Mucosa of descending colon (tissue), 3 donors: ENCODE measurements at regions not wholly inside any gene's neighbourhood (a gene's known extent, or its start where the extent isn't known, plus 50 kb on each side); places are given as distances from the start of the nearest gene placed in this dataset.
A peak's percentile ranks its signal among the peaks of the same experiment; 100 is the strongest.

ENCODE experiments used
- ATAC-seq: fragments of 200-7000 bp; cut with Tn5 transposase; one replicate; pipeline ENCODE4 v1.9.1; 2020; ENCODE audit warnings: mild to moderate bottlenecking, moderate library complexity
- DNase-seq, 3 donors: peaks; one replicate each; pipeline ENCODE4 v3.0.0-alpha.2; 2020
- H3K36me3 ChIP-seq: fragments of 200-600 bp; one replicate; pipeline ENCODE4 v1.8.0; 2021; ENCODE audit warnings: low read depth, mild to moderate bottlenecking
- H3K4me1 ChIP-seq: fragments of 200-600 bp; one replicate; pipeline ENCODE4 v1.8.0; 2021; ENCODE audit warnings: low read depth, mild to moderate bottlenecking
- H3K4me3 ChIP-seq: fragments of 200-600 bp; one replicate; pipeline ENCODE4 v1.8.0; 2021; ENCODE audit warnings: mild to moderate bottlenecking
- H3K9me3 ChIP-seq: fragments of 200-600 bp; one replicate; pipeline ENCODE4 v1.8.0; 2021; ENCODE audit warnings: mild to moderate bottlenecking
- intact Hi-C, 2 donors: fragments of 100-400 bp; cut with DNase I in 1 of 2; cut with micrococcal nuclease in 1 of 2; formaldehyde crosslinking; loops; one replicate each; pipeline versions ENCODE4 v1.11.0 to v1.11.1; 2022; cut with DNase I, micrococcal nuclease
- TF ChIP-seq, protein P1 (sequence below): fragments of 200-600 bp; IDR thresholded peaks from one replicate; pipeline ENCODE4 v1.8.0; 2022; ENCODE audit warnings: antibody characterized with exemption, mild to moderate bottlenecking
- donor health status: DM: no; HTN: no; CAD: no; lungs with moderate emphysema.
- donor health status: DM: no; HTN: no; CAD: no.
- donor health status: DM: no; HTN: yes; CAD: no.

DNA sequence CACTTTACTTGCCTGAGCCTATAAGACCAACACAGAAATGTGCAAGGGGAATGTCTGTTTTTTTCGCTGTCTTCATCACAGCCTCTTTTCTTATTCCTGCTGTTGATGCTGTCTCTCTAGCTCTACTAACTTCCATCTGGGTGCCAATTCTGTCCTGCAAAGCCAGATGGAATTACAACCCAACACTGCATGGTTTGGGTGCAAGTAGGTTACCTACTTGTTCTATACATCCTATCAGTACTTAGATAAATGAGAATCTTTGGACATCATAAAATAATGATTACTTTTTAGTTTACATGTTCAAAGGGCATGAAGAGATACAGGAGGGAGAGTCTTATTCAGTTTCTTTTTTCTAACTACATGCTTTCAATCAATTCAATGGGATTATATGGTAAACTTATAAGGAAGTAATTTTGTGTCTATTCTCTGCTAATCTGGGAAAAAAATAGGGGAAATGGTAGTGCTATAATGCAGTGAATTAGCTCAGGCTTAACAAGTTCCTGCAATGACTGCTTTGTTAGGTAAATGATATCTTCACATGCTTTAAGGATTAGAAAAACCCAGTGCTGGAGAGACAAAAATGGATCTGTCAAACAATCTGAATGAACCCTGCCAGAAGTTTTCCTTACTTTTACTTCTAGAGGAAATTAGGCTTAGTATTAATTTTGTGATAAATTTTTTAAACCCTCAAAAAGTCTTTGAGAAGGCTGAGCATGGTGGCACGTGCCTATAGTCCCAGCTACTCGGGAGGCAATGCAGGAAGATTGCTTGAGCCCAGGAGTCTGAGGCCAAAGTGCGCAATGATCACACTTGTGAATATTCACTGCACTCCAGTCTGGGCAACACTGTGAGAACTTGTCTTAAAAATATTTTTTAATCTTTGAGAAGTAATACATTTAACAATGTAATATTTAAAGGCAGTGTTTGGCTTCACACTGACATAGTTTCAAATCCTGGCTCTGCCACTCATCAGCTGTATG is 86.5 kb upstream of the E2F3 start:
- TF ChIP-seq, protein P1, sequence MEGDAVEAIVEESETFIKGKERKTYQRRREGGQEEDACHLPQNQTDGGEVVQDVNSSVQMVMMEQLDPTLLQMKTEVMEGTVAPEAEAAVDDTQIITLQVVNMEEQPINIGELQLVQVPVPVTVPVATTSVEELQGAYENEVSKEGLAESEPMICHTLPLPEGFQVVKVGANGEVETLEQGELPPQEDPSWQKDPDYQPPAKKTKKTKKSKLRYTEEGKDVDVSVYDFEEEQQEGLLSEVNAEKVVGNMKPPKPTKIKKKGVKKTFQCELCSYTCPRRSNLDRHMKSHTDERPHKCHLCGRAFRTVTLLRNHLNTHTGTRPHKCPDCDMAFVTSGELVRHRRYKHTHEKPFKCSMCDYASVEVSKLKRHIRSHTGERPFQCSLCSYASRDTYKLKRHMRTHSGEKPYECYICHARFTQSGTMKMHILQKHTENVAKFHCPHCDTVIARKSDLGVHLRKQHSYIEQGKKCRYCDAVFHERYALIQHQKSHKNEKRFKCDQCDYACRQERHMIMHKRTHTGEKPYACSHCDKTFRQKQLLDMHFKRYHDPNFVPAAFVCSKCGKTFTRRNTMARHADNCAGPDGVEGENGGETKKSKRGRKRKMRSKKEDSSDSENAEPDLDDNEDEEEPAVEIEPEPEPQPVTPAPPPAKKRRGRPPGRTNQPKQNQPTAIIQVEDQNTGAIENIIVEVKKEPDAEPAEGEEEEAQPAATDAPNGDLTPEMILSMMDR, result no peak
- intact Hi-C loops, result no loop called here
- no peaks in the 10 kb centered on the region for H3K4me1 ChIP-seq
- DNase-seq (no peak), ATAC-seq (no peak)
- H3K9me3 ChIP-seq, result no peaks in the 10 kb centered on the region
- no peak overlapping the region for H3K4me3 ChIP-seq
- H3K36me3 ChIP-seq, result no peaks in the 10 kb centered on the region

DNA sequence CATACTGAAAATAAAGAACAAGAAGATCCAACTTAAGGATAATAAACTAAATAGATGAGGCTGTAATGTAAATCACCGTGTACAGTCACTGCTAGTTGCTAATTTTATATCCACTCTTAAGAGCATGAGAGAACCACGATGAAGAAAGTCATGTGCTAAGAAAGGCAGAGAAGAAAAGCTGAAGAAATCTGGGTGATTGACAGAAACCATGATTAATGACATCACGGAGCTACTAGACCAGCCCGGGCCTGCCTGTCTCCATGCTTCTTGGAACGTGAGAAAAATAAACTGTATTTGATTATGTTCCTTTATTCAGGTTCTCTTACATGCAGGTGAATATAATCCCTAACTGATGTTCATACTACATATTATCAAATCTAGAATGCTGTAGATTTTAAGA is 84.2 kb upstream of the E2F3 start:
- TF ChIP-seq, protein P1, result no peak
- DNase-seq (no peak), ATAC-seq (no peak)
- no peaks in the 10 kb centered on the region for H3K9me3 ChIP-seq
- no peak overlapping the region for H3K4me3 ChIP-seq
- intact Hi-C loops, result no loop called here
- H3K4me1 ChIP-seq, result no peaks in the 10 kb centered on the region
- H3K36me3 ChIP-seq, result no peaks in the 10 kb centered on the region

DNA sequence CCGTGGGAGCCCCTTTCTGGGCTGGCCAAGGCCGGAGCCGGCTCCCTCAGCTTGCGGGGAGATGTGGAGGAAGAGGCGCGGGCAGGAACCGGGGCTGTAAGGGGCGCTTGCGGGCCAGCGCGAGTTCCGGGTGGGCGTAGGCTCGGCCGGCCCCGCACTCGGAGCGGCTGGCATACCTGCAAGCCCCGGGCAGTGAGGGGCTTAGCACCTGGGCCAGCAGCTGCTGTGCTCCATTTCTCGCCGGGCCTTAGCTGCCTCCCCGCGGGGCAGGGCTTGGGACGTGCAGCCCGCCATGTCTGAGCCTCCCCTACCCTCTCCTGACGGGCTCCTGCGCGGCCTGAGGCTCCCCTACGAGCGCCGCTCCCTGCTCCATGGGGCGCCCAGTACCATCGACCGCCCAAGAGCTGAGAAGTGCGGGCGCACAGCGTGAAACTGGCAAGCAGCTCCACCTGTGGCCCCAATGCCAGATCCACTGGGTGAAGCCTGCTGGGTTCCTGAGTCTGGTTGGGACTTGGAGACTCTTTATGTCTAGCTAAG is 82.8 kb upstream of the E2F3 start:
- ATAC-seq, result no peak
- intact Hi-C loops, result no loop called here
- Histone ChIP-seq H3K9me3 (no peaks in the 10 kb centered on the region), H3K4me3 (no peak overlapping the region), H3K4me1 (no peaks in the 10 kb centered on the region), H3K36me3 (no peaks in the 10 kb centered on the region)
- DNase-seq, result peak in 2 of 3 donors; percentile 32 to 51
- TF ChIP-seq, protein P1, result no peak

DNA sequence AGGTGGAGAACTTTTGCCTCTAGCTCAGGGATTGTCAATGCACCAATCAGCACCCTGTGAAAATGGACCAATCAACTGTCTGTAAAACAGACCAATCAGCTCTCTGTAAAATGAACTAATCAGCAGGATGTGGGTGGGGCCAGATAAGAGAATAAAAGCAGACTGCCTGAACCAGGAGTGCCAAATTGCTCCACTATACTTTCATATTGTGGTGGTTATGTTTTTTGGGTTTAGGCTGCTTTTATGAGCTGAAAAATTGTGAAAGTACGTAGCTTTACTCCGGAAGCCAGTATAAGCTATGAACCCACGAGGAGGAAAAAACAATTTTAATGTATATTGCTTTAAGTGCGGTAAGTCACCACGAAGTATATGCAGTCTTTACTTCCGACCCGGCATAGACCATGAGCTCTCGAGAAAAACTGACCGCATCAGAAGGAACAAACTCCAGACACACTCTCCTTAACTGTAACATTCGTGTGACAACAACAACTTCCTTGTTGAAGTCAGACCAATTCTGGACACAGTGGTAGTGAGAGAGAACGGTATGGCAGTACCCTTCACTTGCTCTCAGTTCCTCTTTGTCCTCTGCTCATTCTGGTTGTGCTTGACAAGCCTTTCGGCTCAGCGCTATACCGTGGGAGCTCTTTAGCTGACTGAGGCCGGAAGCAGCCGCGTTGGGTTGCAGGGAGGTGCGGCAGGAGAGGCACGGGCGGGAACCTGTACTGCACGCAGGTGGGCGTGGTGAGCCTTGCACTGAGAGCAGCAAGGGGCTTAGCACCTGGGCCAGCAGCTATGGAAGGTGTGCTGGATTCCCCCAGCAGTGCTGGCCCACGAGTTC is 81.9 kb upstream of the E2F3 start:
- ATAC-seq (peak; percentile 92), DNase-seq (peak; percentile 50 to 89 (median 63))
- H3K9me3 ChIP-seq, result no peaks in the 10 kb centered on the region

More for the DNA sequence above, 81.9 kb upstream of the E2F3 start:
- Histone ChIP-seq H3K4me3 (no peak overlapping the region), H3K4me1 (no peaks in the 10 kb centered on the region), H3K36me3 (no peaks in the 10 kb centered on the region)
- TF ChIP-seq, protein P1, result no peak
- intact Hi-C loops, result no loop called here
